Daoy (cell line): ENCODE measurements at regions not wholly inside any gene's neighbourhood (a gene's known extent, or its start where the extent isn't known, plus 50 kb on each side); places are given as distances from the start of the nearest gene placed in this dataset.

Source experiments
- DNase-seq: peaks from one replicate; pipeline ENCODE4 v3.0.0-alpha.2; 2015; ENCODE audit warnings: low read depth

- DNase-seq: no peak
Observed at GRCh38 chr2:234307322-234307961, 189.4 kb downstream of the ARL4C start.

- DNase-seq: no peak
Observed at GRCh38 chr2:234306426-234307173, 190.3 kb downstream of the ARL4C start.

DNA sequence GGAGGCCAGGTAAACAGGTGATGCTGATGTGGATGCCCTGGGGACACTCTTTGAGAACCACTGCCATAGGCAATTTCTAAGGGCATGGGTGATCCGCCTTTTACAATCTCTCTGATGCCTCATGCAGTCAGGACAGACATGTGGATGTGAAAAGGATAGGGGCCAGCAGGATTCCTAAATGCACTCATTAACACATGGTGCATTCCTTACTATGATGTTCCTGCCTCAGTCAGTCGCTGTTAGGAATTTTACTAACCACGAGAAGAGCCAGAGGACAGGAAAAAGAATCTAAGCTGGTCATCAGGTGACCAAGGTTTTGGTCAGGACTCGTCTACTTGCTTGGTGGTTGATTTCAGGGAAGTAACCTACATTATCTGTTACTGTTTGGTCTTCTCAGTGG is 191.0 kb downstream of the ARL4C start:
- DNase-seq: no peak

GRCh38 chr2:234304950-234305349 is 191.9 kb downstream of the ARL4C start:
- peak; percentile 44 for DNase-seq

GRCh38 chr2:234302664-234302991 is 194.3 kb downstream of the ARL4C start:
- DNase-seq: no peak

DNA sequence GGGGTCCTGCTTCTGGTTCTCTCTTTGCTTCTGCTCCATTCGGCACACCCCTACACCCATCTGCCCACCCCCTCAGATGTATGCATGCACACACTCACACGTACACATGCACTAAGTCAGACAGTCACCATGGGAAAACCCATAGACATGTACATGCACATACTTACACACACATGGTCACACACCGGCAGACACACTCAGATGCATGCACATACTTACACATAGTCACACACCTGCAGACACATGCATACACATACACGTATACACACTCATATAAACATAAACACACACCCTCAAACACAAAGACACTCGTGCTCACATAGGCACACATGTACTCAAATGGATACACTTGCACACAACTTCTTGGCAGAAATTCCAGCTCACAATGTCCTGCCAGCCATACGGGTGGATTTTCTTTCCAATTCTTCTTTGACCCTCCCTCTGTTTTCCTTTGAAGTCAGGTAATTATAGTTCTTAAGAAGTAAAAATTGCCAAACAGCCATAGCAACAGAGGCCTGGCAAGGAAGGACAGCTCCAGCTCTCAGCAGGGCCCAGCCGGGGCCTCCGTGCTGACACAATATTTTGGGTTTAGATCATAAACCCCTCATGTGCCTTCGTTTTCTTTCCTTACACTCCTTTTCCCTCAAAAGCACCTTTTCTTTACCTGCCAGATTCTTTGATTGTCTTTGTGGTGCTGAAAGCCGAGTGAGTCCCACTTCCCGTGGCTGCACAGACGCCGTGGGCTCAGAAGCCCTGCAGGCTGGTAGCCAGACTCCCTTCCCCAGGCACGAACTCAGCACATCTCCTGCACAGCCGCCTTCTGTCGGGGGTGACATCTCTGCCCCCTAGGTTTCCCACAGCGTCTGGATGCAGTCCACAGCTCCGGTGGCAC is 195.7 kb downstream of the ARL4C start:
- no peak for DNase-seq

GRCh38 chr2:234300391-234300925 is 196.4 kb downstream of the ARL4C start:
- DNase-seq: no peak

- DNase-seq: no peak
Observed at GRCh38 chr2:234298918-234299317, 198.0 kb downstream of the ARL4C start.

- DNase-seq: no peak
Observed at GRCh38 chr2:234296991-234297390, 199.9 kb downstream of the ARL4C start.

- DNase-seq: peak; percentile 30
Observed at GRCh38 chr2:234293973-234294372, 202.9 kb downstream of the ARL4C start.

DNA sequence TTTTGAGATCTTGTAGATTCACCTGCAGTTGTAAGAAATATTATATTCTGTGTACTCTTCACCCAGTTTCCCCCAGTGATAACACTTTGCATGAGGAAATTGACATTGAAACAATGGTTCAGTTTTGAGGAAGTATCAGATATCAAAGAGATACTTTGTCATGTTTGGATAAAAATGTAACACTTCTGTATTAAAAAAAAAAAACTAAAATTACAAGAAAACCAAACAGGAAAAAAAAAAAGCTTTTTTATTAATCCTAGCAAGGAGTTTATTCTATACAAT is 204.0 kb downstream of the ARL4C start:
- DNase-seq: no peak

DNA sequence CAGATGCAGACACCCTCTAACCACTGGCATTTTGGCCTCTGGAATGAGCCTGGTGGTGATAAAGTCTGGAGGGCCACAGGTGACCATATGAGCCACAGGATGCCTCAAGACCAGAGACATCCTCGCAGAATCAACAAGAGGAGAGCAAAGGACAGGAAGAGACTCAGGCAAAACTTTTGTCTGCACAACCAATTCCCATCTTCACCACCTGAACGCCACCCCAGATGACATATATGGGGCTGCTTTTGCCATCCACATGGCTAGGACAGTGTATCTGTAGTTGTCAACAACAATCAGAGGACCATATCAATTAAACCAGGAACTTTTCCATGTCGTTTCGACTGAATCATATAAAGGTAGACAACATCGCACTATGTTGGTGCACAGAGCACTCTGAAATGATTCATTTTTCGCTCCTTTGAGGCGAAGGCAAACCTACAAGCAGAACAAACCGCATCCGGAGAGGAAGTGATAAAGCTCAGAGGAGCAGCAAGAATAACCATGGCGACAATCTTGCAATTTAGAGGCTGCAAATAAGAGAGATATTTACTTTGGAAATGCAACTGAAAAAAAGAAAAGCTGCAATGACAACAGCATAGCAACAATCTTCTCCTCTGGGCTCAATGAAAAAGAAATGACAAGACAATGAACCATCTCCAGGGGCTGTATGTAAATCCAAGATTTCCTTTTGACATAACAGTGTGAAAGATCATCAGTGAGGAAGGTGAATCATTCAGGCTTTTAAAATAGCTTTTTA is 204.5 kb downstream of the ARL4C start:
- DNase-seq: peak; percentile 78

DNA sequence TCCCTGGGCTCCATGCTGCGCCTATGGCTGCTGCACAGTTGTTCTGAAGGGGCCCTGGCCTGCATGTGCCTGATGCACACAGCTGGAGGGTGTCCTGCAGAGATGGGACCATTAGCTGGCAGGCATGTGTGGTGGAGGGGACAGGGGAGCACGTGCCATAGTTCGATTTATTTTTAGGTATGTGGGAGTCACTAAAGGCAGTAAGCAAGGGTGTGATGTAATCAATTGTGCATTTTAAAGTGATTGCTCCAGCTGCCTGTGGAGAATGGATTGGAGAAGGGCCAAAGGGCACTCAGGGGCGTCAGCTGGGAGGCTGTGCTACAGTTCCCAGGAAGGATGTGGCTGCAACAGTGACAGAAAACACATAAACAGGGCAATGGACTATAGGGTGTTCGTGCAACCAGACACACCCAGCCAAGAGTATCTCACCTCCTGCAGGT is 205.1 kb downstream of the ARL4C start:
- DNase-seq: peak; percentile 76

DNA sequence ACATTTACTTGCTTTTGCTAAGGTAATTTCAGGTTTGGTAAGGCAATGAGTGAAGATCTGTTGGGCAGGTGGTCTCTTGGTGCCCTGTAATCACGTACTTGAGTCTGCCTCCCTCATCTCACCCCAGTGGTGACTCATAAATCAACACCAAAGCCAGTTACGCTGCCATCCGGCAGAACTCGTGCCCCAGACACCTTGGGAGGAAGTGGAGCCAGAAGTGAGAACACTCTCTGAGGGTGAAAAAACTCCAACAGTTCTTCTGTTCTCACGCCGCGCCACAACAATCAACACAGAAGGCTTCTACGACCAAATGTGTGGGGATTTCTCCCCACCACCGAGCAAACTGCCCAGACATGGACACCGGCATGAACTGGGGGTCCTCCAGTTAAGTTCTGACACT is 206.2 kb downstream of the ARL4C start:
- peak; percentile 80 for DNase-seq

GRCh38 chr2:234289834-234290590 is 206.9 kb downstream of the ARL4C start:
- DNase-seq: peak; percentile 91

GRCh38 chr2:234288974-234289455 is 207.9 kb downstream of the ARL4C start:
- peak; percentile 81 for DNase-seq

- DNase-seq: no peak
Observed at GRCh38 chr2:234287650-234288049, 209.2 kb downstream of the ARL4C start.

GRCh38 chr2:234286956-234287355 is 209.9 kb downstream of the ARL4C start:
- DNase-seq: peak; percentile 73

DNA sequence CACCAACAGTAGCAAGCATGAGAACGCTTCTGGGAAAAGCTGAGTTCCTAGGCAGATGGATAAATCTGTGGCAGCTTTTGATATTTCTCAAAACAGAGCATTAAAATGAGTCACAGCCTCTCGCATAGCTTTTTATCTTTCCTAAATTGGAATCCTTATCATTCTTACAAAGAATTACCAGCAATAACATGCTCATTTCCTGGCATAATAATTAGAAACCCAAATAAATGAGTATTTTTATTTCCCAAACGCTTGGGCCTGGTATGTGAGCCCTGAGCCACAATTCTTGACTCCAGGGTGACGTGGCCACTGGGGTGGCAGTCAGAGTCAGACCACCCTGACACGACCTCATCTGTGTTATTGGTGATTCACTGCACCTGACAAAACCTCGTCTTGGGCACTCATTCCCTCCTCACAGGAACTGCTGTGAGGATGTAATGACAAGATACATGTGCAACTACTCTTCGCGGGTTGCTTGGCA is 210.7 kb downstream of the ARL4C start:
- DNase-seq: peak; percentile 94

DNA sequence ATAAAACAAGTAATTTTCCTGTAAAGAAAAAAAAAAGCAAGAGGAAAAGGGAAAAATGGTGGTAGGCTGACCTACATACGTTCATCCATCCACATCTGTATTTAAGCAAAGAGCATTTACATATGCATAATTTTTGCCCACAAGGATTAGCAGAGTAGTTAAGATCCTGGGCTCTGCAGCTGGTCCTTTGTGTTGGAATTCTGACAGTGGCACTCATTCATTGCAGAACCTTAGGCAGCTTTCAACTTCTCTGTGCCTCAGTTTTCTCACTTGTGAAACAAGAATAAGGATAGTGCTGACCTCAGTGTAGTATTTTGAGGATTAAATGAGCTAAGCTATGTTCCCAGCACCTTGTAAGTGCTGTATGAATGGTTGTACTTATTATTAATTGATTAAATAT is 211.3 kb downstream of the ARL4C start:
- no peak for DNase-seq

GRCh38 chr2:234279637-234280036 is 217.2 kb downstream of the ARL4C start:
- no peak for DNase-seq
